ENCODE measurements at regions not wholly inside any gene's neighbourhood (a gene's known extent, or its start where the extent isn't known, plus 50 kb on each side); places are given as distances from the start of the nearest gene placed in this dataset.

GRCh38 chr15:99508852-99509251, 56.9 kb upstream of the MEF2A start:
- DNase-seq (ENCODE audit: low spot score) = no peak

DNA sequence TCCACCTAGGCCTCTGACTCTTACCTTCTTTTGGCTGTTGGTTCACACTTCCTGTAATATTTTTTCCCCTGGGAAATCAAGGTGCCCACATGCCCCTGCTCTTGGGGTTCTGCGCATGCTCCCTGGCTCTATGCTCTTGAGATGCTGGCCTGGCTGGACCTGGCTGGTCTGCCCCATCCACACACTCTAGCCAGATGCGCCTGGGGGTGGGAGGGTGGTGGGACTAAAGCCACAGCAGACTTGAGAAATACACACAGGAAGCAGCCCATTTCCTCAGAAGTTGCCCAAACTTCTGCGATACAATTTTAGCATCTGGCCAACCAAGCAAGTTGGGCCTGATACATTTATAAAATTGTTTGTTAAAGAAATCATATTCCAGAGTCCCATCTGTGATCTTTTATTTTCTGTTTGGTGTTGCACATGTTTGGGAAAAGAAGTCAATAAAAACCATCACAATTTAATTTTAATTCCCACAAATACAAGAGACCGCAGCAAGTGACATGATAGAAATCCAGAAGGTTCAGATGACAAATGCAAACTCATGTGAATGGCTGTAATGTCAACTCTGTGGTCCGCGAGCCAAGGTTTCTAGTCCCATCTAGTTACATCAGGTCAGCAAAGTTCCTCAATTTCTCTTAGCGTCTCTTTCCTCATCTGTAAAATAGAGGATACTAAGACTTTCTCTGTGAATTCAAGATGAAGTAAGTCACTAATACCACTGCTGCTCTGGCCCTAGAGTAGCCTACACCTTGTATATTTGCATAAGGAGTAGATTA, 55.9 kb upstream of the MEF2A start:
- no peak for DNase-seq (ENCODE audit: low spot score)

- peak; percentile 62 for DNase-seq (ENCODE audit: low spot score)
Observed at GRCh38 chr15:99511531-99511865, 54.3 kb upstream of the MEF2A start.

DNA sequence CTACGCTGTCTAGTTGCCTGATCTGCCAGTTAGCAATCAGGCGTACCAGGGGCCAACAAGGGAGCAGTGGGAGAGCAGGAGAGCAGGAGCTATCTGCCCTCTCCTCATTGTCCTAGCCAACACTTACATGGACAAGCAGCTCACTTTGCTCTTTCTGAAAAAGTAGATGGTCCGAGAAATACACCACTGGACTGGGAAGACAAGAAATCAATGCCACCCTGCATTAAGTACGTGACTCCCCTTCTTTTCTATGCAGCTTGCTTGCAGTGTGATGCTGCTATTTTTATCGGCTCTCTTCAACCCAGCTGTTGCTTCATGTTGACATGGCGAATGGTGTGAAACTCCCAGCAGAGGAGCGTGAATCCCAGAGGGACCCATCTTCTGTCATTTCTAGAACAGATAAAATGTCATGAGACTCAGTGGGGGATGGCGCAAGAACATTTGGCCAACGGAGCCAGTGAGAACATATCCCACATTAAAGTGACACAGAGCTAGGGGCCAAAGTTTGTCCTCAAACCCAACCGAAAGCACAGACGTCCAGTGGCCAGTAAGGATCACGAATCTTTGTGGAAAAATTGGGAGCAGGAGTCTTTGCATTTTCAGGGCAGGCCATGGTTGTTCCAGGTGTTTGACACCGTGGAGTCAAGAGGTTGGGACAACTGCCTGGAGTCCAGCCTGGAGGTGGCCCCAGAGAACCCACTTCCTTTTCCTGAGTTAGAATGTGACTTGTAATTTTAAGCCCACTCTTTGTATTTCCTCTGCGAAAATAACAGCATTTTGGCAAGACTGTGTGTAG, 53.7 kb upstream of the MEF2A start:
- peak; percentile 23 for DNase-seq (ENCODE audit: low spot score)

- no peak for DNase-seq (ENCODE audit: low spot score)
Observed at GRCh38 chr15:99514306-99514705, 51.5 kb upstream of the MEF2A start.
